GM10266 (cell line): ENCODE measurements at regions not wholly inside any gene's neighbourhood (a gene's known extent, or its start where the extent isn't known, plus 50 kb on each side); places are given as distances from the start of the nearest gene placed in this dataset.

ENCODE experiments used
- DNase-seq: peaks from one replicate; pipeline ENCODE4 v3.0.0; 2012; ENCODE audit errors: extremely low spot score
- TF ChIP-seq, protein P1 (sequence below): IDR thresholded peaks from 2 replicates; pipeline ENCODE4 v1.5.1; 2012; ENCODE audit warnings: mild to moderate bottlenecking, low read depth; ENCODE audit not compliant: control insufficient read depth, insufficient read depth; ENCODE audit errors: missing control alignments

DNA sequence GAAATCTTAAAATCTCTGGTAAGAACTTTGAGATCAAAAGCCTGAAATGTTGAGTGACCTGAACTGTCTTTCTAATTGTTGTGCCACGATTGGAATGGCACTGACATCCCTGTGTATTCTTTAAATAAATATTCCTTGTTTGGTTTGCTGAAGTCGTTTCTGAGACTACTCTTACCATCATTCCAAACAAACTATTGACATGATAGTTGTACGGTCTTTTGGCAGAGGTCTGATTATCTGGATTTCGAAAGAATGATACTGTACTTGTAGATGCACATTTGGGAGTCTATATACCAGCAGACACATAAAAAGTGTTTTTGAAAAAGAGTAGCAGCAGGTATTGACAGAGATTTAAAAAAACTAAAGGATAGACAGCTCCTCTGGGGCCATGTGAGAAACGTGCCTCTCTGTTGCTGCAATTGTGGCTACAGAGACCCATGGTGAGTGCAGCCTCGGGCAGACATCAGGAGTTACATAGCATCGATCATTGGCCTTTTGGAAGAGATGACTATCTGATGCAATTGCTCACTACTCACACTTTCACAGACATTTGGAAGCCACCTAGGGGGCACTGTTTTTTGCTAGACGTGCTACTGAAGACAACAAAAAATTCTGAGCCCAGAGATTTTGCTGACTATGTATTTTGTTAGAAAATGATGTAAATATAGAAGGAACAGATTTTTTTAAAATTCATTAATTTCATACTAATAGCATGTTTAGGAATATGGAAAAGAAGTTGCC, 464.5 kb downstream of the KCNT2 start:
- TF ChIP-seq, protein P1, sequence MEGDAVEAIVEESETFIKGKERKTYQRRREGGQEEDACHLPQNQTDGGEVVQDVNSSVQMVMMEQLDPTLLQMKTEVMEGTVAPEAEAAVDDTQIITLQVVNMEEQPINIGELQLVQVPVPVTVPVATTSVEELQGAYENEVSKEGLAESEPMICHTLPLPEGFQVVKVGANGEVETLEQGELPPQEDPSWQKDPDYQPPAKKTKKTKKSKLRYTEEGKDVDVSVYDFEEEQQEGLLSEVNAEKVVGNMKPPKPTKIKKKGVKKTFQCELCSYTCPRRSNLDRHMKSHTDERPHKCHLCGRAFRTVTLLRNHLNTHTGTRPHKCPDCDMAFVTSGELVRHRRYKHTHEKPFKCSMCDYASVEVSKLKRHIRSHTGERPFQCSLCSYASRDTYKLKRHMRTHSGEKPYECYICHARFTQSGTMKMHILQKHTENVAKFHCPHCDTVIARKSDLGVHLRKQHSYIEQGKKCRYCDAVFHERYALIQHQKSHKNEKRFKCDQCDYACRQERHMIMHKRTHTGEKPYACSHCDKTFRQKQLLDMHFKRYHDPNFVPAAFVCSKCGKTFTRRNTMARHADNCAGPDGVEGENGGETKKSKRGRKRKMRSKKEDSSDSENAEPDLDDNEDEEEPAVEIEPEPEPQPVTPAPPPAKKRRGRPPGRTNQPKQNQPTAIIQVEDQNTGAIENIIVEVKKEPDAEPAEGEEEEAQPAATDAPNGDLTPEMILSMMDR: no peak
- DNase-seq: no peak

DNA sequence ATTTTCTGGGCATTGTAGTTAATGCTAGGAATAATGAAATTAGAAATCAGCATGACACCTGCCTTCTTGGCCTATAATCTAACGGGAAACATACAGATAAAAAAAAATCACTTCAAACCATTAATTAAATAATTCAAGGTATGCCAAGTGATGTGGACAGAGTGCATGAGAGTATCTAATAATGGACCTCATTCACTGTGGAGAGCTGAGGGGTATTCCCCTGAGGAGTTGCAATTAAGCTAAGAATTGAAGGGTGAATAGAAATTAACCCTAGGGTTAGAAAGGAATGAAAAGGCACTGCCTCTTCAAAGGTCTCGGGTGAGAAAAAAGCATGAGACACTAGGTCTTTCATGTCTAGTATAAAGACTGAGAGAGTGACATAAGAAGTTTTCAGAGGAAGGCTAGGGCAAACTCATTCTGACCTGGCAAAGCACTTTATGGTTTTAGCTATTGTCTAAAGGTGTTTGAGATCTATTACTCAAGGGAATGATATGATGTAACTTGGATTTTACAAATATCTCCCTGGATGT, 466.1 kb downstream of the KCNT2 start:
- TF ChIP-seq, protein P1: no peak
- DNase-seq: no peak

- TF ChIP-seq, protein P1: no peak
- no peak for DNase-seq
These were observed 471.8 kb downstream of the KCNT2 start for GRCh38 chr1:196136396-196136795.

DNA sequence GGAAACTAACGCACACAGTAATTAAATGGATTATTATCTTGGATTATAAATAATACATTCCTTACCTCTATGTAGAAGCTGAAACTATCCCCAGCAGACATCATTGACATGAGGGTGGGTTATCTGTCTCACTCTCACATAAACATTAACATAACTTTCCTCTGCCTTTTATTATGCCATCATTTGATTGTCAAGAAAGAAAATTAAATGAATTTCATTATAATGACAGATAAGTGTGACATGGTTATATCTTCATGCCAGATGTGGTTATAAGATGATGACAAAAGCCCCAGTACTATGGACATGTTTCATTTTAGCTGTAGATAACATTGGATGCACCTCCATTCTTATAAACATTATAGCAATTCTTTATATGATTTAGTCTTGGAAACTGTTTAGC, 476.5 kb downstream of the KCNT2 start:
- TF ChIP-seq, protein P1: no peak
- no peak for DNase-seq

- TF ChIP-seq, protein P1: no peak
- no peak for DNase-seq
These were observed 479.4 kb downstream of the KCNT2 start for GRCh38 chr1:196128835-196129234.

DNA sequence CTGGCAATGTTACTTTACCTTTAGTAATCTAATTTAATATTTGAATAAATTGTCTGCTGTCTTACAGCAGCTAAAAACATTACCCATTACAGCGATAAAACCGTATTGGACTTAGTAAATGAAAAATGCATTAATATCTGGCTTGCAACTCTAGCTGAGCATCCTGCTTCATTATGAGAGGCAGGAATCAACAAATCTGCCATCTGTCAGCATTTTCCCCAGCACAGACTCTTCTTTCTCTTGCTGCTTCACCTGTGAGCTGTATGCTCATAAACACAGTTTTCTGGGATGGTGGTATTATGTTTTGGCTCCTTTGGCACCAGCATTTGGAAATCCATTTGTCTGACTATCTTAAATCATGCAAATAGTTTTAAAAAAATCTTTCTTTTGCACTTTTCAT, 487.1 kb downstream of the KCNT2 start:
- no peak for DNase-seq
- TF ChIP-seq, protein P1: no peak

GRCh38 chr1:196115646-196116045, 492.6 kb downstream of the KCNT2 start:
- no peak for DNase-seq
- TF ChIP-seq, protein P1: no peak
